ENCODE measurements at regions not wholly inside any gene's neighbourhood (a gene's known extent, or its start where the extent isn't known, plus 50 kb on each side); places are given as distances from the start of the nearest gene placed in this dataset.
"Not testable (repeated sequence)": the region's sequence is repeated elsewhere in the genome, so short reads cannot be mapped to it uniquely, and the experiment has no call there.

GRCh38 chr1:70490153-70490552, 79.1 kb downstream of the CTH start:
- no peak for DNase-seq

GRCh38 chr1:70495370-70495769, 84.3 kb downstream of the CTH start:
- DNase-seq: no peak

GRCh38 chr1:70496181-70496580, 85.1 kb downstream of the CTH start:
- no peak for DNase-seq

GRCh38 chr1:70497152-70497551, 86.1 kb downstream of the CTH start:
- no peak for DNase-seq

DNA sequence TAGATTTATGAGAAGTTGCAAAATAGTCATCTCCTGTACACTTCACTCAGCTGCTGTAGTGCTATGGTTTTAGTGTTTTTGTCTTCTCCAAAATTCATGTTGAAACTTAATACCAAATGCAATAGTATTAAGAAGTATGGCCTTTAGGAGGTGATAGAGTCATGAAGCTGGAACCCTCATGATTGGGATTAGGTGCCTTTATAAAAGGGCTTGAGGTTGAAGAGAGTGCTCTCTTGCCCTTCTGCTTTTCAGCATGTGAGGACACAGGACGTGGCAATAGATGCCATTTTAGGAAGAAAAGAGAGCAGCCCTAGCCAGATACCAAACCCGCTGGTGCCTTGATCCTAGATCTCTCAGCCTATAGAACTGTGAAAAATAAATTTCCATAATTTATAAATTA, 87.6 kb downstream of the CTH start:
- DNase-seq: no peak

DNA sequence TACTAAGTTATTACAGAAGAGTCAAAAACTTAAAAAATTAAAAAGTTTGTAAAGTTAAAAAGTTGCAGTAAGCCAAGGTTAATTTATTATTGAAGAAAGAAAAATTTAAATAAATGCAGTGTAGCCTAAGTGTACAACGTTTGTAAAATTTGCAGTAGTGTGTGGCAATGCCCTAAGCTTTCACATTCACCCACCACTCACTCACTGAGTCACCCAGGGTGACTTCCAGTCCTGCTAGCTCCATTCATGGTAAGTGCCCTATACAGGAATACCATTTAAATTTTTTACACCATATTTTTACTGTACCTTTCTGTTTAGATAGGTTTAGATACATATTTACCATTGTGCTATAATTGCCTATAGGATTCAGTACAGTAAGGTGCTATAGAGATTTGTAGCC, 88.6 kb downstream of the CTH start:
- DNase-seq: no peak

DNA sequence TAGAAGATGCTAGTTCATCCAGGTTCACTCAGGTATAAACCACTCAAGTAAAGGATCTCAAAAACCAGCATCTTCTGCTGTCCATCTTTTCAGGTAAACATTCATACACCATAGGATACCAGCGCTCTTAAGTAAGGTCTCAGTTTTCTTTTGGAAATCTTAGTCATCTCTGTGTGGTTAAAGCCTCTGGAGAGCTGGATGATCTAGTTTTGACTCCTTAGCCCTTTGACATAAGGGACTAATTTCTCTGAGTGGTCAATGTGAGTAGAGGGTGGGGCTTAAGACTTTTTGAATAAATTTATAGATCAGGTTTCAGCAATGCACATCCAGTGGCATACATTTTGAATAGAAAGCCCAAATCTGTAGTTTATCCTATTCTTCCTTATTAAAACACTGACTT, 92.3 kb downstream of the CTH start:
- peak; percentile 9 for DNase-seq

- peak; percentile 83 for DNase-seq
Measured at GRCh38 chr1:70504176-70504820, 93.2 kb downstream of the CTH start.

DNA sequence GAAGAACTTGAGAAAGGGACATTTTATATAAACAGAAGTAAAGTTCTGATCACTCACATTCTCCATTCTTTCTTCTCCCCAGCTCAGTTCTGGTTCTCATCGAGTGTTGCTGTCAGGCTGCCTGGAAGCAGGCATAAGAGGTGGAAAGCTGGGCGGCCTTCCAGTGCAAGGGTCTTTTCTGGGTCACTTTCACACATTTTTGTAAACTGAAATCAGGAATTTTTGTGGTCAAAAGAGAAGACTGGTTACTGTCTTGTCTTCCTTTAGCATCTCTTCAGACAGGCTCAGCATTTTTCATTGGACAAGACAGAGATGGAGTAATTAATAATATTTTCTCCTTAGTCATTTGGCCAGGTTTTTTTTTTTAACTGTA, 93.7 kb downstream of the CTH start:
- DNase-seq: no peak

DNA sequence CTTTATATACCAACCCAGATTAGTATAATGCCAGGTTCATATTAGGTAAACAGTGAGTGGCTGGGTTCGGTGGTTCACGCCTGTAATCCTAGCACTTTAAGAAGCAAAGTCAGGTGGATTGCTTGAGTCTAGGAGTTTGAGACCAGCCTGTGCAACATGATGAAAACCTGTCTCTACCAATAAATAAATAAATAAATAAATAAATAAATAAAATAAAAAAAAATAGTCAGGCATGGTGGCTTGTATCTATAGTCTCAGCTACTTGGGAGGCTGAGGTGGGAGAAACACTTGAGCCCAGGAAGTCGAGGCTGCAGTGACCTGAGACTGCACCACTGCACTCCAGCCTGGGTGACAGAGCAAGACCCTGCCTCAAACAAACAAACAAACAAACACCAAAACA, 96.9 kb downstream of the CTH start:
- not testable (repeated sequence) for DNase-seq

DNA sequence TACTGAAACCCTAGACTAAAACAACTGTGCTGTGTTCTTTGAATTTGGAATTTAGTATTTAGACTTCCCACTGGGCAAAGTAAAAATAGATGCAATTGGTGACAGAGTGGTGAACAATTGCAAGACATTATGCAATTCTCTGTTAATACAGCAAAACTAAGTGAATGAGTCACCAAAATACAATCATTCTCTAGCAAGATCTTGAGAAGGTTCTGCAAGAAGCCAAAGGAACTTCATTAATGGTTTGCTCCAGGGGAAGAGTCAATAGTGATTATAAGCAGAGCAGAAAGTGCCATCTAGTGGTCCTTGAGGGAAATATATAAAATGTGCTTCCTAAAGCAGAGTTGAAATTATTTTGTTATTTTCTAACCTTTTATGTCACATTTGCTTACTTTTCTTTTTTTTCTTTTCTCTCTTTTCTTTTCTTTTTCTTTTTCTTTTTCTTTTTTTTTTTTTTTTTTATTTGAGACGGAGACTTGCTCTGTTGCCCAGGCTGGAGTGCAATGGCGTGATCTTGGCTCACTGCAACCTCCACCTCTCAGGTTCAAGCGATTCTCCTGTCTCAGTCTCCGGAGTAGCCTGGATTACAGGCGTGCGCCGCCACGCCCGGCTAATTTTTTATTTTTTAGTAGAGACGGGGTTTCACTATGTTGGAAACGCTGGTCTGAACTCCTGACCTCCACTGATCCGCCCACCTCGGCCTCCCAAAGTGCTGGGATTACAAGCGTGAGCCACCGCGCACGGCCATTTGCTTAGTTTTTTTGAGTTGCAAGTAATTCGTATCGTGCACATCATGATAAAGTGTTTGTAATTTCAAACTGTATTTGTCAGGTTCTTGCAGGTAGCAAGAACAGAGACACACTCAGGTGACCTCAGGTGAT, 99.2 kb downstream of the CTH start:
- DNase-seq: peak; percentile 69

DNA sequence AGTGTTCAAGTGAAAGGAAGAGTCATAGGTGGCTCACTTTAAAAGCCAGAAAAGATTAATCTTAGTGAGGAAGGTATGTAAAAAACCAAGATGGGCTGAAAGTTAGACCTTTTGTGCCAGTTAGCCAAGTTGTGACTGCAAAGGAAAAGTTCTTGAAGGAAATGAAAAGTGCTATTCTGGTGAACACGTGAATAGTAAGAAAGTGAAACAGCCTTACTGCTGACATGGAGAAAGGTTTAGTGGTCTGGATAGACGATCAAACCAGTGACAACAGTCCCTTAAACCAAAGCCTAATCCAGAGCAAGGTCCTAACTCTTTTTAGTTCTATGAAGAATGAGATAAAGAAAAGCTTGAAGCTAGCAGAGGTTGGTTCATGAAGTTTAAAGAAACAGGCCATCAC, 106.4 kb downstream of the CTH start:
- no peak for DNase-seq

DNA sequence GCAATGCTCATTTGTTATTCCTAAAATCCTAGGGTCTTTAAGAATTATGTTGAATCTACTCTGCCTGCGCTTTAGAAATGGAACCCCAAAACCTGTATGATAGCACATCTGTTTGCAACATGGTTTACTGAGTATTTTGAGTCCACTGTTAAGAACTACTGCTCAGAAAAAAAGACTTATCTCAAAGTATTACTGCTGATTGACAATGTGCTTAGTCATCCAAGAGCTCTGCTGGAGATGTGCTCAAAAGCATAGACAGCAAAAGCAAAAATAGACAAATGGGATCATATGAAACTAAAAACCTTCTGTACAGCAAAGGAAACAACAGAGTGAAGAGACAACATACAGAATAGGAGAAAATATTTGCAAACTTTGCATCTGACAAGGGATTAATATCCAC, 107.0 kb downstream of the CTH start:
- no peak for DNase-seq

DNA sequence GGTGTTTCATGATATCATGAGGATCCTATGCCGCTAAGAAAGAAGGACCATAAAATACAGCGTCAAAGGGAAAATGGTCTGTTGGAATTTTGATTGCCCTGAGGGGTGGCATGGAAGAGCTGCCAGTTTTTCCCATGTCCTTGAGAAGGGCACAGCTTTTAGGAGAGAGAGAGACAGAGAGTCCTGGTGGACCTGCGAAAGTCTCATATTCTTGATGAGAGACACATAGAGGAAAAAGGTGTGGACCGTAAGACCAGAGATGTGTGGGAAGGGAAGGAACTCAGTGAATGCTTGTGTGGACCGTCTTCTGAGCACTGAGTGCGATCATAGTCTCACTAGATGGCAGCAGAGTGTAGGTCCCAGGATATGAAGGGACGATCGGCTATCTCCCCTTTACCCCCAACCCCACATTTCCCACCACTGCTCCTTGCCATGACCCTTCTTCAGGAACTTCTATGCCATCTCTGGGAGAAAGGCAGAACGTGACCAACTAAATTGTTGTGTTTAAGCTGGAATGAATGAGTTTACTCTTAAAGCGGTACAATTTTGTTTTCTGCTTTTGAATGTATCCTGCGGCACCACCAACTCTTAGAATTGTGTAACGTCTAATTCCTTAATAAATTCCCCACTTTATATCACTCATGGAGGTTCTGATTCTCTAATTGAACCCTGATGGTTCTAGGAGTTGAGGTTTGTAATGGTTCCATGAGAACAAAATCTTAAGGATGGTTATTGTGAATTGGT, 117.7 kb downstream of the CTH start:
- peak; percentile 28 for DNase-seq

DNA sequence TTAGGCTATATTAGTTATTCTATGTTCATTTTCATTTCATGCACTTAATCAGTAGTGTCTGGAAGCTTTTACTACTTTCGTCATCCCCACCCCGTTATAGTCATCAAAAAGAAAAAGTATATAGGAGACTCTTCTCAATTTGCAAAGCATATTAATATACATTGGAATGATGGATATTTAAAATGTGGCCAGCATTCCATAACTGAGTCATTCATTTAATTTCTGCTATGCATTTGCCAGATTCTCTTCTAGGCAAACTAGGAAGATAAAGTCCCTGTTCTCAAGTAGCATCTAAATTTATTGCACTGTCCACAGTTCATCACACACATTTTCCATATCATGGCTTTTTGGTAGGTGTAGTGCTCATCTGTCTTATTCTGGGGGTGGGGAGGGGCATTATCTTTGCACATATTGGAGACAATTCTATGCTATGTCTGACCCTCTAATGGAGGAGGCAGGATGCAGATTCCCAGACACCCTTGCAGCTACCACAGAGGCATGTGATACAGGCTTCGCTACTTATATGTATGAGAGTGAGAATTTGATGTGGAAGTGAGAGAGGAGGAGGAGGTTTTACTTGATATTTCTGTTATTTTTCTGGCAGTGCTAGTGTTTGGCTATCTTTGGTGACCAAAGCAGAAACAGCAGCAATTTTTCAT, 125.8 kb downstream of the CTH start:
- no peak for DNase-seq

GRCh38 chr1:70537788-70538187, 126.7 kb downstream of the CTH start:
- no peak for DNase-seq

DNA sequence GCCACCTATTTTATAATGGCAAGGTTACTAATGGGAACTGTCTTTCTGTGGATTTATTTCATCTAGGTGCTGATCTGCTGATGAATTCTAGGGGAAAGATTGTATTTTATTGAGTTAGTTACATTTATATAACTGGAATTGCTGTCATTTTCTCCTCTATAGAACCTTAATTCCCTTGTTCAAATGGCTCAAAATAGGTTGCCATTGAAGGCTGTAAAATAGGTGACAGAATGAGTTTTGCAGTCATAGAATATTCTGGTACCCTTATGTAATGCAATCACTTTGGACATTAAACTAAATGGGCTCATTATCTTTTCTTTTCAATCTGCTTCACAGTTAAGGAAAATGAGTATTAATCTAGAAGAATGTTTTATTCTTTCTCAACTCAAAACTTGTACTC, 131.0 kb downstream of the CTH start:
- DNase-seq: no peak

GRCh38 chr1:70542856-70543255, 131.8 kb downstream of the CTH start:
- DNase-seq: no peak

DNA sequence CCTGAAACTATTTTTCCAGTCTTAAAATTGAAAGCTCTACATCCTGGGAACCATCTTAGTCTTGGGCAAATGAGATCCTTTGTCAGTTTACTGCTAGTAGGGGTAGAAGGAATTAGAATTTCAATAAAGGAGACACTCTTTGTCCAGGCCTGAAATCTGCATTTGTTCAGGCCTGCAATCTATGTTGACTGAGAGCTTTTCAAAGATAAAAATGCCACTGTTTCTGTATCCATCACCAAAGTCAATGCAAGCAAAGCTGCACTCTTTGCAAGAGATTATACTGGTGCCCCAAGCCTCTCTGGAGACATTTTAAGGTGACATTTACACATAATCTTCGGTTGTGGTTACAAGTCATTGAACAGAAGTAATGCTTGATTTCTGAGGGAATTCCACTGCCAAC, 135.7 kb downstream of the CTH start:
- no peak for DNase-seq

- DNase-seq: no peak
Measured at GRCh38 chr1:70552662-70553566, 141.8 kb downstream of the CTH start.

DNA sequence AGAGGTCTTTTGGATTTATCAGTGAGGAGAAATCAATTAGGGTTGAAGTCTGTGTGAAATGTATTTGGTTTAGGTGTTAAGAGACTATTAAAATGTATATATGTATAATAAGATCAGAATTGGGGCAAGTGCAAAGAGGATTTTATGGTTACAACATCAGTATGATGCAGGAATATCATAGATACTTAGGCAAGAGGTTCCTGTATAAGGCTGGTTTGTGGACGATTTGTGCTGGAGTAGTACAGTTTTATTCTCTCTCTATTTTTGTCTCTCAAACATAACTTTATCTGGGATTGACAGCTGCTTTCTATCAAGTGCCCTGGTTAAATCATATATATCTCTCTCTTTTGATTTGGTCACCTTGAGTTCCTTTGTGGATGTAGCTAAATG, 142.5 kb downstream of the CTH start:
- DNase-seq: no peak

- no peak for DNase-seq
Measured at GRCh38 chr1:70554341-70554740, 143.3 kb downstream of the CTH start.

Data from activated CD4-positive, alpha-beta T cell treated with anti-CD3 and anti-CD28 coated beads, Interleukin-10, Interleukin-2, amounts not matched to agents 100 ng/mL and 50 ng/mL, durations not matched to agents 16 hours and 8 hours (primary cell).